Activated CD4-positive, CD25-positive, alpha-beta regulatory T cell treated with anti-CD3 and anti-CD28 coated beads, Interleukin-2, amount 50 U/mL, for 72 hours (primary cell): ENCODE measurements at regions not wholly inside any gene's neighbourhood (a gene's known extent, or its start where the extent isn't known, plus 50 kb on each side); places are given as distances from the start of the nearest gene placed in this dataset.

Experiments used
- DNase-seq: peaks from one replicate; pipeline ENCODE4 v3.0.0; 2021

DNA sequence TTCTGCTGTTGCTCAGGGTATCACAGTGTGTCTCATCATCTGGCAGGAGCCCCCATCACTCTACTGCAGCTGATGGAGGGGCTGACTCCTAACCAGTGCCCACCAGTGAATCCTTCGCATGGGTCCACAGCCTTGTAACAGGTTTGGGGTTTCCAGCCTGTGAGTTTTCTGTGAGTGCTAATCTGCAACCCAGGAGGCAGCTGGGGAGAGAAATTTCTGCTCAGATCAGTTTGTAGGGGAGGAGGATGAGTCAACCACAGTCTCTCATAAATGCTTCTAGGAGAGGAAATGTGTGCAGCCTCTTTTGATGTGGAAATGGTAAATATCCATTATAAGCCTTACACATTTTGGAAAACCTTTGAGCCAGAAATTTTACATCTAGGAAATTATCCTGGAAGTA, 871.3 kb downstream of the AACS start:
- no peak for DNase-seq

DNA sequence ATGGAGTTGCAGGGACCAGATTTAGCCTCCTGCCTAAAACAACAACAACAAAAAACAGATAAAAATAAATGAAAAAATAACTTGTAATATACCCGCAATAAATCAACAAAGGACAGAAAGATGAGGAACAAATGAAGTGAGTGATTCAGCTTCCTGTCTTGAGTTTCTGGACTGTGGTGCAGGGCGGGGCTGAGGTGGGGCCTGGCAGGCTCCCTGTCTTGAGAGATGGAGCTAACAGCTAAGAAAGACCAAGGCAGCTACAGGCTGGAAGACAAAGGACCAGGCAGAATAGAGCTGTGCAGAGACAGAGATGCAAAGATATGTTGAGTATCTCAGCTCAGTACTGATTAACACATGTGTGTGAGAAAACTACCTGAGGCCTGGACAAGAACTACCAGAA, 879.2 kb downstream of the AACS start:
- DNase-seq = no peak

DNA sequence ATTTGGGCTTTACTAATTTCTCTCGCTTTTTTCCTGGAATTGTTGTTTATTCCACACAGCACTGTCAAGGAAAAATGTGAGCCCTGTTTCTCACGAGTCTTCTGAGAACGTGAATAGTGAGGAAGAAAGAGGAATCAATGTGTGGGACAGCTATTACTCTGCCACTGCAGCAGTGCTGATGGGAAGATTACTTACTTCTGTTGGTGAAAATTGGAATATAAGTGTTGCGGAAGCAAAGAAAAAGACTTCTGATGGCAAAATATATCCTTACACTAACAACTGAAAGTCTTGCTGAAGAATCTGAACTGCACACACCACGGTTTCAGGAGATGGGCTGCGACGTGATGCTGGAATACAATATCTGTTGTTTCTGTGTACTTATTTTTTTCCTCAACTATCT, 884.2 kb downstream of the AACS start:
- DNase-seq = no peak

DNA sequence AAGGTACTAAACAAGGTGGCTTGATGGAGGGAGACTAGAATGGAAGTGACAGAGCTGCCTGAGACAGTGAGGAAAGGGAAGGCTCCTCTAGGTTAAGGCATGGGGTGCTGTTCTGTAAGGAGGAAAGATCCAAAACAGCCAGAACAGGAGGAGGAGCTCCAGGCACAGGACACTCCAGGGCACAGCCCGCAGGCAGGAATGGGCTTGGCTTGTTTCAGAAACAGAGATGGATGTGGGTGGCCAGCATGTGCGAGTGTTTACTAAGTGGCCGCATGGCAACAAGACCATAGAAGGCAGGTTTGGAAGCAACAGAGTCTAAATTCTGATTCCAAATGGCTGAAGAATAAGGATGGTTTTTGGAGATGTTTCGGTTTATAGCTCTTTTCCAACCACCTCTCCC, 889.1 kb downstream of the AACS start:
- DNase-seq = no peak

DNA sequence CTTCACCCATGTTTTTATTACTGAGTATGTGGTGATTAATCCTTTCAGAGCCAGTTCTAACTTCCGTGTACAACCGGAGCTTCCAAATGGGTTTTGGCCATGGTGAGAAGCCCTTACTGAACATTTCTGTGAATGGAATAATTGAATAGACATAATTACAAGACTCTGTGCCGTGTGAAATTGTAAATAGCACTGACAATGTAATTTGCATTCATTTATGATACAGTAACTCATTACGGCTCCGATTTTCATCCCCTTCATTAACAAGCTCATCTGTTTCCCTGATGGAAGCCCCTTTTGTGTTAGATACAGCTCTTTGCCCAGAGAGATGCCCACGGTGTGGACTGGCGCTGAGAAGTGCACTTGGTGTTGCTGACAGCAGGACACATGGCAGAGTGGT, 891.0 kb downstream of the AACS start:
- no peak for DNase-seq

DNA sequence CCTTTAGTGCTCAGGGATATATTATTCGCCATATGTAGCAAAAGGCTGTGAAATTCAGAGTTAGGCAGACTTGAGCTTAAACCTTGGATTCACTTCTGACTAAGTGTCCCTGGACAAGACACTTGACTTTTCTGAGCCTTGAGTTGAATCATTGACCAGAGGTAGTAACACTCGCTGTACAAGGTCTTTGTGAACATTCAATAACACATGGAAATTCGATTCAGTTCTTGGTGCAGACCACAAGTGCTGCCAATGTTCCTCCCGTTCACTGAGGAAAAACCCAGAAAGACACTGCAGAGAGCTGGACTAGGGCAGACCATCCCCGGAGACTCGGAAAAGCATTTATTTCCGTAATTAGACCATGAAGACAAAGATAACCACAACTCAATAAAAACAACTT, 901.4 kb downstream of the AACS start:
- no peak for DNase-seq

DNA sequence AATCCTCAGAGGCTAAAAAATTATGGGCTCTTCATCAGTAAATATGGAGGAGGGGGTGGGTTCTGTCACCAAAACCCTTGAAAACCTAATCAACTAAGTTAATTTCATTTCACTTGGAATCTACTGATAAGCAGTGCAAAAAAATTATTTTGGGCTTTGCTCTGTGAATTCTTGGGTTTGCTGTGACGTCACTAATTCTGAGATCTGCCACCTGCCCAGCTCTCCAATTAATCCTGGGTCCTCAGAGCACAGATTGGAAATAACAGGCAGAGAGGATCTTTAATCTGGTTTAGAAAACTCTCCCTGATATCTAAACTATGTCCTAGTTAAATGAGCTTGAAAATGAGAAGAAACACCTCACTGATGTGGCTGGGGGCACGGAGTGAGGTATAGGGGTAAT, 903.2 kb downstream of the AACS start:
- DNase-seq = no peak

DNA sequence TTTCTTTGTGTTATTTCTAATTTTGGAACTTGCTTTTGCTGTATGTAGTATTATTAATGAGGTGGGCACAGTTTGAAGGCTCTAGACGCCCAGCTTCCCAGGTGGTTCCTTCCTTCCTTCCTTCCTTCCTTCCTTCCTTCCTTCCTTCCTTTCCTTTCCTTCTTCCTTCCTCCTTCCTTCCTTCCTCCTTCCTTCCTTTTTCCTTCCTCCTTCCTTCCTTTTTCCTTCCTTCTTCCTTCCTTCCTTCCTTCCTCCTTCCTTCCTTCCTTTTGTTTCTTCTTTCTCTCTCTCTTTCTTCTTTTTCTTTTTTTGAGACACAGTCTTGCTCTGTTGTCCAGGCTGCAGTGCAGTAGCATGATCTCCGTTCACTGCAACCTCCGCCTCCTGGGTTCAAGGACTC, 906.7 kb downstream of the AACS start:
- DNase-seq = no peak

DNA sequence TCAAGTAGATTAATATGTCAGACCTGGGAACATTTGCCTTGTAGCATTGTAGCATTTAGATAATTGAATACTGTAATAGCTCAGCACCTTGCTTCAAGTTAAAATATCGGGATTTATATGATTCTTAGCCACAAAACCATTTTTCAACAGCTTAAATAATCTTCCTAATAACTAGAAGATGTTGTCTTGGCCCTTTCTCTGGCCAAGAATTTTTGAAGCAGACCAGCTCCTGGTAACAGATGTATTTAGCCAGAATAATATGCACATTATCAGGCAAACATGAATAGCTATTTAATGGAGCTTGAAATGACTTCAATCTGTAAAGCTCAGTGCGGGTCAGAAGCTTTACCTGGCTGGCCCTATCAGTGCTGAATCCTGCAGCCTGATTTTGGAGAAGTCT, 913.1 kb downstream of the AACS start:
- no peak for DNase-seq

DNA sequence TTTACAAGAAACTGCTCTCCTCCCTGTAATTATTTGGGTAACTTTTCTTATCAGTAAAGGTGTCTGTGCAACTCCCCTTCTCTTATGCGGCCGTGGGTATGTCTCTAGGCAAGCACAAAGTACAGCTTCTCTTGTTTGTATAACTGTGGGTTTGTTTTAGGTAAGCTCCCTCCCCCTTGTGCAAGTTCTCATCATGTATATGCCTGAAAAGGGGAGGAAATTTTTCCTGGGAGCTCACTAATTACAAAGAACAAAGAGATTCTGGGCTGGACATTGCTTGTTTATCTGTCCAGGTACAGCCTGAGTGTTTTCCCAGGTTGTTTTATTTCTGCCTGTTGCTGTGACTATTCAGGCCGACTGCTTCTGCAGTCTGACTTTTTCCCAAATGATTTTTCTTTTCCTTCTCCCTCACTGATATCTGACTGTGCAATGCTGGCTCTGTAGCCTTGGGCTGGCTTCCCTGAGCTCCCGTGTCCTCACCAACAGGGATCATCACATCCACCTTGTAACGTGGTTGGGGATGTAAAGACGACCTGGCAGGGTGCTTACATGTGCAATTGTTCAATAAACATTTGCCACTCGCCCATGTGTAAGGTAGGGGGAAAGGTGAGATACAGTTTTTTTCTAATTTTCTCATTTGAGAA, 916.5 kb downstream of the AACS start:
- DNase-seq = no peak

DNA sequence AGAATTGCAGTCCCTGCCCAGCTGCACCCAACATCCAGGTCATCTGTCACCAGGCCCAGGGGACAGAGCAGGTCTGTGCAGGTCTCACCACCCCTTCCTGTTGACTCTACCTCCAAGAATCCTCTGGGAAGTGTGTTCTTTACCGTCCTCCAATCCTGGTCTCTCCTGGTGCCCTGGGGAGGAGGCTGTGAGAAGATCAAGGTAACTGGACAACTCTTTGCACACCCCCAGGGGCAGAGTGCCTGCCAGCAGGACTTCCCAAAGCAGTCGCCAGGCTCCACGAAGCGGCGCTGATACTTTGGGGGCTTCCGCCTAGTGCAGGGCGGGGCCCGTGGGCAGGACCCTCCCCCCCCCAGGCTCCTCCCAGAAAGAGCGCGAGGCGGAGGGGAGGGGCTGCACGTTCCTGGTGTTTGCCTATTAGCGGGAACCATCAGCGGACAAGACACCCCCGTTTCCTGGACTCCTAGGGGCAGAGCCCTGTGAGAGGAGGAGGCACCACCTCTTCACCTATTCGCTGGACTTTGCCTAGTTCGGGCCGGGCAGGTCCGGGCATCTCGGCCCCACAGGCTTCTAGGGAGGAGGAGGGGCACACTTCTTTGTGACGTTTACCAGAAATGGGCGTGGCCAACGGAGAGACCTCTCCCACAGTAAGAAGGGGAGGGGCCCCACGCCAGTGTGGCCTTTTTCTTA, 918.0 kb downstream of the AACS start:
- no peak for DNase-seq

DNA sequence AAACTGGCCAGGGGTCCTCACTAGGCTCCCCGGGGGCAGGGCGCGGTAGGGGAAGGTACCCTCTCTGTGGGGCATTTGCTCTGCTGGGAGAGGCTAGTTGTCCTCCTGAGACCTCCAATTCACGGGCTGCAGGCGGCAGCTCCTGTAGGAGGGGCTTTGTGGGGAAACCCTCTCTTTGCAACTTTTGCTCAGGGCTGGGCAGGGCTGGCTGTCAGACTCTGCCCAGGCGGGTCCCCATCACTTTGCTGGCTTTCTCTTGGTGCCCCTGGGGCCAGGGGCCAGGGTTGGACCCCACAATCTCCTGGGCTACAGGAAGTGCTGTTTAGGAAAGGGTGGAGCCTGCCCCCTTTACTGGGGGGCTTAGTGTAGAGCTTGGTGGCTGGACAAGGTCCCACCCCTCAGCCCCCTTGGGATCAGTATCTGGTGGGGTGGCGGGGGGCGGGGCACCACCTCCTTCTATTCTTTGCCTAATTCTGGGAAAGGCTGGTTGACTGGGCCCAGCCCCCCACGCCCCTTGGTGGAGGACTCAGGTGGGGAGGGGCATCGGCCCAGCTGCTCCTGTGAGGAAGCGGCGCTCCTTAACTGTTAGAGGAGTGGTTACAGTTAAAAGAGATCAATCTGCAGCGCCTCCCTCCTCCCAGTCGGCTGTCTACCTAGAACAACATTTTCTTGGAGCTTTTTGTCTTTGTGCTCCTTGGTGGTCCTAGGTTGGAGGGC, 918.7 kb downstream of the AACS start:
- DNase-seq = no peak

DNA sequence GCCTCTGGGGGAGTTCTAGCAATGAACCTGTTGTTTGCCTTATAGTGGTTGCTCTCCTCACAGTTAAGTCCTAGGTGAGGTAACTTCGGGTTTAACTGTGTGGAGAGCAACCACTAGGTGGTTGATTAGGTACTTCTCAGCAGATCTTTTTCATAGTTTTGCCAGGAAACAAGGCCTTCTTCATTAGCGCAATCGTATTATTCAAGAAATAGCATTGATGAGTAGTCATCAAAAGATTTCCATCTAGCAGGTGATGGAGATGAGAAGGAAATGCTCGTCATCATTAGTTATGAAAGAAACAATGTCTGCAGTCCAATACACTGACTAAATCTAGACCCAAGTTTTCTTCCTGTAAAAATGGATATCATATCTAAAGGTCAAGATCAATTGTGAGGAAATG, 923.3 kb downstream of the AACS start:
- DNase-seq = no peak

DNA sequence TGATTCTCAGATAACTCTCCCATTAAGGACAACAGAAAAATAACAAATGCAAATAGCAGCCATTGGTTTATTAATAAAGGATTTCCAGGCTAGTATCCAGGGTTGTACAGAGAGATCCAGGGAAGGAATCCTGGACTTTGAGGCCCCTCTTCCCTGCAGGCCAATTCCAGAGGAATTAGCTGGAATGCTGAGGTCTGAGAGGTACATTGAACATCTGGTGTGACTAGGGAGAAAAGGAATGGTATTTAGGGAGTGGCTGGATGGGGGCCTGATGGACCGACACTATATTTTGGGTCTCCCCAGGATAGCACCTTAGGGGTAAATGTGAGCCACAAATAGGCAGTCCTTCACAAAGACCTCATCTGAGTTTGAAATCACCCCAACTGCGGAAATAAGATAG, 924.5 kb downstream of the AACS start:
- no peak for DNase-seq

DNA sequence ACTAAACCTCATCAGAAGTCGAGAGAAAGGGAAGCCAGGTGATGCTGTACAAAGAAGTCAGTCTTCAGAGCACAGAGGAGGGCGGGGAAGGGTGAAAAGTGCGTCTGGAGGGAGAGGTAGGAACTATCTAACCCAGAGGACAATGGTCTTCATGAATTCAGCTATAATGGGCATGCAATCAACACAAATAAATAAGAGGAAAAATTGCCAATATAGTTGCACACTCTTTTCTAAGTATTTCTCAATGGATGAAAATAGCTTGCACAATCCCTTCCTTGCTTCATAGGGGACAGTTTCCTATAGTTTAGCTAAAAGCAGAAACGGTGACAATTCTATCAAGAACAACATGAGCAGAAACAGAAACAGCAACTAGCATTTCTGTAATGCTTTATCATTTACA, 931.2 kb downstream of the AACS start:
- DNase-seq = no peak

DNA sequence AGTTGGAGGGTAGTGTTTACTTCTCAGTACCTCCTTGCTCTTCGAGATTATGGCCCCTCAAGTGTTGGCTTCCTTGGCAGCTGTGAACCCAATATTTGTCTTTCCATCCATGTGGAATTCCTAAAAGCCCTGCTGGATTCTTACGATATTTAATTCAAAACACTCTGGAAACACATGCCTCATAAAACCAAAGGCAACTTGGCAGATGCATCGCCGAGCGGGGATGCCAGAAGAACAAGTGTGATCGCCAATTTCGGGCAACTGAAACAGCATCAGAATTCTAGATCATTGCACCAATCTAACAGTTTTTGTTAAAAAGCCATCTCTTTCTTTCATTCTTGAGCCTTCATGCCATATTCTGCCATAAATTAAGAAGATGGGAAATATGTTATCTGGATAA, 934.4 kb downstream of the AACS start:
- DNase-seq = no peak

DNA sequence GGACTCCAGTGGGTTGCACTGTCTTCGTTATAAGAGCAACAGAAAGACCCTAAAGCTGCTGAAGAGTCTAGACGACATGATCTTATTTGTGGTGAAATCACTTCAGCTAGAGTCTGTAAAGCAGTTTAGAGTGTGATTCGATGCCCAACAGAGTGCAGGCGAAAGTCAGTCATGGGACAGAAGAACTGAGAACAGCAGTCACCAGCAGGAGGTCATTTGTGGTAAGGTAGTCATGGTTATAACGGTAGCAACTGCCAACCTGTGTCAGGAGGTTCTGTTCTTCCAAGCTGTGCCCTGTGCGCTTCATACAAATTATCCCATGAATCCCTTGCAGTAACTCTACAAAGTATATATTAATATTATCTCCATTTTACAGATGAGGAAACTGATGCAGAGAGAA, 954.1 kb downstream of the AACS start:
- no peak for DNase-seq

DNA sequence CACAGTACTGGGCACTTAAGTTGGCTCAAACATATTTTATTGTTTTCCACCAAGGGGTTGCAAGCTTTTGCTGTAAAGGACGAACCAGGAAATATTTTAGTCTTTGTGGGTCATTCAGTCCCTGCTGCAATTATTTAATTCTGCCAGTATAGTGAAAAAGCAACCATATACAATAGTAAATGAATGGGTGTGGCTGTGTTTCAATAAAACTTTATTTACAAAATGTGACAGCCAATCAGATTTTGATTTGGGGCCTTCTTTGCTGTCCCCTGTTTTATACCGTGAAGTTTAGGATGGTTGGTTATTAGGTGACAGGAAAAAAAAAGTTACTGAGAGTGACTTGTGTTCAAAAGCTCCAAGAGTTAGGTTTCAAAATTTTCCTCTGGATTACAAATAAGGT, 956.4 kb downstream of the AACS start:
- DNase-seq = no peak

DNA sequence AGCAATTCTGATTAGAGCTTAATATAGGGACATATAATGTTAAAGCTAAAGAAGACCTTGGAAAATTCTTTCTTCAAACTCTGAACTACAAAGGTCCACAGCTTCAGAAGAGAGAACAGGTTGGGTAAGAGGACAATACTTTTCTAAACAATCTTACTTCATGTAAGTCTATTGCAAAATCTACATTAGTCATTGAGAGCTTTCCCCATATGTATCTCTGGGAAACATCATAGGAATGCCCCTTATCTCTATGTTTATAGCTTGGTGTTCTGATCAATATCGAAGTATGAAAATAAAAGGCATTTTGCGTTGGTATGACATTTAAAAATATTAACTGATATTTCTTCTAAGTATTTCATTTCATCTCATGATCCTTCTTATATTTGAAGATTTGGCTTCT, 962.6 kb downstream of the AACS start:
- DNase-seq = no peak

DNA sequence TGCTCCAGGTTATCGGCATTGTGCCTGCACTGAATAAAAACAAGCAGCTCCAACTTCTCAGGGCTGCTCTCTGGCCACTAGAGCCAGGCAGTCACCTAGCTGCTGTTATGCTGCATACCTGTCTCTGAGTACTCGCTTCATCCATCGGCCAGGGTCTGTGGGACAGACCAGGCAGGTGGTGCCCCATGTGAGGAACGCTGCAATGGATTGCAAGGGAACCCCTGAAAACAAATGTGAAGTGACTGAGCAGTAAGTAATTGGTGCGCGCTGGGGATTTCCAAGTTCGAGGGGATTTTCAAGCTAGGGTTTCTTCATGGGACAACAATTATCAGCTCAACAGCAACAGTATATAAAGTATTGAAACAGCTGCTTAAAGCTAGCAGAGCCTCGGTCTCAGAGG, 965.3 kb downstream of the AACS start:
- no peak for DNase-seq

DNA sequence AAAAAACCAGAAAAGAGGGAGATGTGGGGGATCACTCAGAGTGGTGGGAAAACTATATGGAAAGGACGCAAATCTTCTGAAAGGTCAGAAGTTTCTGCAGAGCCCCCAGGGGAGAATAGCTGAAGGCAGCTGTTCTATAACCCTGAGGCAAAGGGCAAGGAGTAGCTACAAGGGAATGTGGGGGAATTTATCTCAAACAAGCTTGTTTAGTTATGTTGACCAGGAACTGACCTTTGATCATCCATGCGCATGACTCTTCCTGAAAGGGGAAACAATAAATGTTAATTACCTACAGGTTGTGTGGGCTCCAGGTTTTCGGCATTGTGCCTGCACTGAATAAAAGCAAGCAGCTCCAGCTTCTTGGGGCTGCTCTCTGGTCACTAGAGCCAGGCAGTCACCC, 968.5 kb downstream of the AACS start:
- DNase-seq = no peak

DNA sequence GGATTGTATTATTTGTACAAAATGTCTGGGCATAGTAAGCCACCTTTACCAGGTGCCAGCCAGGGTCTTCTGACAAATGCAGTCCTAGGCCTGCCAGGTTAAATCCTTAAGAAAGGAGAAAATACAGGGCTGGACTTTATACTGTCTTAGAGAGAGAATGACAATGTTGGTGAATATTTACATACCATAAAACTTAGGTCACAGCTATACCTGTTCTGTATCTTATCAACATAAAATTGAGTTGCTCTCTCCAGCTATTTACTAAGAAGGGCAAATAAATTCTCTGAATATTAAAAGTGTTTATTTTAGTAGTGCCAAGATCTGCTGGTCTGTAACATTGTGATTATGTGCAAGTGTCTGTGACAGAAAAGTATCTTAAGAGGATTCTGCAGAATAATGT, 971.1 kb downstream of the AACS start:
- no peak for DNase-seq

DNA sequence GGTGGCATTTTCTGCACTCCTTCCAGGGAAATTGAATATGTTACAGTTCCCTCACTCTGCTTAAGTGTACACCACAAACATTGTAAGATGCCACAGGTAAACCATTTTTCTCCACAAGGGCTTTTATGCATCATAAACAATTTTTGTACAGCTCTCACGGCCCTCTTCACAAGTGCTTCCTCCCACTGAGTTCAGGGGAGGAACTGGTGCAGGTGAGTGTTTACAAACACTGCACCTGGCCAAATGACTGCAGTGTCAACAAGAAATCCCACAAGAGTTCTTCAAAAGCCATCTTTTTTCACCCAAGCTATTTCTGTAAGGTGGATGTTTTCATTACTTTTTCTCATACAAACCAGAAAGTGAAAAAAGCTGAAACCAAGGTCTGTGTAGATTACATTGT, 973.2 kb downstream of the AACS start:
- no peak for DNase-seq

DNA sequence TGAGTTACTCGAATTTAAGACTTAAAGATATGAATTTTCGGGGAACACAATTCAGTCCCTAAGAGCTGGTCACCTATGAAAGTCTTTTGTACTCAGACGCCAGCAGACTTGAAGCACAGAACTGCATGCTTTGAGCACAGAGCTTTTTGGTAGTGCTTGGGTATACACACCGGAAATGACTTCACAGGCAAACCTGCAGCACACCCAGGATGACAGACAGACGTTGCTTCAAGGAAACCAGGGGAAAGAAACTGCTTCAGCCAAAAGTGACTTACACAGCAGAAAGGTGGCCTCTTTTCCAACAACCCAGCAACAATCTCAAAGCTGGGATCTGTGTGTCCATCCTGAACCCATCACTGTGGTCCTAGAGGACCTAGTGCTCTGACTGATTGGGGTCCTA, 975.1 kb downstream of the AACS start:
- DNase-seq = no peak

DNA sequence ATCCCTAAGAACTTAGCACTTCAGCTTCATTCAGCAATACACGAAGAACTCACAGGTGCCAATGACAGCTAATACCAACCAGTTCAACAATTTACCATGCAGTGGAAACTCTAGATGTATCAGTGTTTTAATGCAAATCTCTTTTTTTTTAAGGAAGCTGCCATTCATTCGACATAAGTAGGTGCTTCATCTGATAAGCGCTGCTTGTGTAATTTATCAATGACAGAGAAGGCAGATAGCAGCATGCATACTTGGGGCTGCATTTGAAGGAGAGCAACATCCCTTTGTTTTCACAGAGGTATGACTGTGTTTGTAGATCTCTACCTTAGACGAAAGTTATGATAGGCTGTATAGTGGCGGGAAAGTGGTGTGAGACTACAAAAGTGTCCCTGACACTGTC, 977.1 kb downstream of the AACS start:
- no peak for DNase-seq
